ENCODE measurements at regions not wholly inside any gene's neighbourhood (a gene's known extent, or its start where the extent isn't known, plus 50 kb on each side); places are given as distances from the start of the nearest gene placed in this dataset.

DNA sequence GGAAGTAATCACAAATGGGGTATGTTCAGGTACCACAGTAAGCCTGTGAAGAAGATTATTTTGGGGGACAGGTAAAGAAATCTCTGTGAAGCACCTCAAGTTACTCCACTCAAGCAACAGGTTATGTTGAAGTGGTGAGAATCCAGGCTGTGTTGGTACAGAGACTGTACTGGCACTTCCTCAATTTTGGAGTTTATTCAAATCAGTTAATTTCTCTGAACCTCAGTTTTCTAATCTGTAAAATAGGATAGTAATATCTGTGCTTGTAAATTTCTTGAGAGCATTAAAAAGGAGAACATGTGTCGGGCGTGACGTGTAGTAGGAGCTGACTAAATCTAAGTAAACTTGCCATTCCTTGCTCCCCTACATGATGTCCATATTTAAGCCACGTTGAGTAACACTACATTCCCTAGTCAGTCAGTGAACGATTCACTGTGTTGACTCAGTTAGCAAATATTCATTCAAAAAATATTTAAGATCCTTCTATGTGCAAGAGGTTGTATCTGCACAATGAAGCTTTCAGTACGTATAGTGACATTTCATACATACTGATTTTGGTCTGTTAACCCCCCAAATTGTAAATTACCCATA lies 504.2 kb downstream of the ZEB2 start:
- H3K36me3 Mint-ChIP-seq (ENCODE audit: low read depth): peaks cover 7% of the 10 kb centered on the region
- TF ChIP-seq, protein P1, sequence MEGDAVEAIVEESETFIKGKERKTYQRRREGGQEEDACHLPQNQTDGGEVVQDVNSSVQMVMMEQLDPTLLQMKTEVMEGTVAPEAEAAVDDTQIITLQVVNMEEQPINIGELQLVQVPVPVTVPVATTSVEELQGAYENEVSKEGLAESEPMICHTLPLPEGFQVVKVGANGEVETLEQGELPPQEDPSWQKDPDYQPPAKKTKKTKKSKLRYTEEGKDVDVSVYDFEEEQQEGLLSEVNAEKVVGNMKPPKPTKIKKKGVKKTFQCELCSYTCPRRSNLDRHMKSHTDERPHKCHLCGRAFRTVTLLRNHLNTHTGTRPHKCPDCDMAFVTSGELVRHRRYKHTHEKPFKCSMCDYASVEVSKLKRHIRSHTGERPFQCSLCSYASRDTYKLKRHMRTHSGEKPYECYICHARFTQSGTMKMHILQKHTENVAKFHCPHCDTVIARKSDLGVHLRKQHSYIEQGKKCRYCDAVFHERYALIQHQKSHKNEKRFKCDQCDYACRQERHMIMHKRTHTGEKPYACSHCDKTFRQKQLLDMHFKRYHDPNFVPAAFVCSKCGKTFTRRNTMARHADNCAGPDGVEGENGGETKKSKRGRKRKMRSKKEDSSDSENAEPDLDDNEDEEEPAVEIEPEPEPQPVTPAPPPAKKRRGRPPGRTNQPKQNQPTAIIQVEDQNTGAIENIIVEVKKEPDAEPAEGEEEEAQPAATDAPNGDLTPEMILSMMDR (IDR thresholded peaks at IDR 0.05): no peak
- peaks cover 20% of the 10 kb centered on the region for H3K4me1 Mint-ChIP-seq
- no peak overlapping the region for H3K27ac Mint-ChIP-seq
- H3K27me3 Mint-ChIP-seq (ENCODE audit: low read depth, poor library complexity): no peaks in the 10 kb centered on the region
- no peak for DNase-seq
- no peak overlapping the region for H3K4me3 Mint-ChIP-seq
- H3K9me3 Mint-ChIP-seq: peaks cover 3% of the 10 kb centered on the region

DNA sequence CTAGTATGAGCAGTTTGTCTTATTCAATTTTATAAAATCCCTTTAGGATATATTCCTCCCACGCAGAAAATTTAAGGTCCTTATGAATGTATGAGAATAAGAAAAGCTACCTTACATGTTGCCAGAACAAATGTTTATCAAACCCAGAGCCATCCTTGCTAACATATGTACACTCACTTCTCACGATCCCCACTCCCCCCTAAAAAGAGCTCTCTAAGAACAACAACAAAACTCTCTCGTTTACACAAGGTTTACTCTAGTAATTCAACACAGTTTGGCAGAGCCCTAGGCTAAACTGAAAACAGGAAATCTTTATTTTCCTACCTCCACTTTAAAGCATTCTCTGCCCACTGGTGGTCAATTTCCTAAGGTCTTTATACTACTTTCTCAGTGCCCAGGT lies 504.9 kb downstream of the ZEB2 start:
- TF ChIP-seq, protein P1 (IDR thresholded peaks at IDR 0.05): no peak
- no peak overlapping the region for H3K4me3 Mint-ChIP-seq
- no peaks in the 10 kb centered on the region for H3K9me3 Mint-ChIP-seq
- peaks cover 5% of the 10 kb centered on the region for H3K36me3 Mint-ChIP-seq (ENCODE audit: low read depth)
- no peak for DNase-seq
- H3K27ac Mint-ChIP-seq: peak overlapping the region; percentile 66
- H3K27me3 Mint-ChIP-seq (ENCODE audit: low read depth, poor library complexity): no peaks in the 10 kb centered on the region
- peaks cover 19% of the 10 kb centered on the region for H3K4me1 Mint-ChIP-seq

DNA sequence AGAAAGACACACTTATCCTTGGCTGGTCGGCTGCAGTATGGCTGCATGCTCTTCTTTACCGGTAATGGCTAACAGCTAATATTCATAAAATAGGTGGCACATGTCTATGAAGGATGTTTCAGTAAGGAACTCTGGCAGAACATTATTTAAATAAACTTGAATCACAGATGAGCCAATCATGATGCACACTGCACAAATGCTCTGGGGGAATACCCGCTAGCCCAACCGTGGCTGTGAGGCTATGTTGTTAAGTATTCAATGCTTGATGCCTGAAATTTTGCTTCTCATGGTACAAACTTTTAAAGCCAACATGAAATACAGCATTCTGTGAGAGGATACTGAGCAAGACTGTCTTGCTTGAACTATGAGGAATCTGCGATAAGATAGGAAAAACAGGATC lies 505.8 kb downstream of the ZEB2 start:
- TF ChIP-seq, protein P1 (IDR thresholded peaks at IDR 0.05): no peak
- Mint-ChIP-seq H3K4me3 (no peak overlapping the region), H3K9me3 (no peaks in the 10 kb centered on the region), H3K27me3 (ENCODE audit: low read depth, poor library complexity) (no peaks in the 10 kb centered on the region), H3K4me1 (peaks cover 14% of the 10 kb centered on the region), H3K27ac (no peak overlapping the region), H3K36me3 (ENCODE audit: low read depth) (peaks cover 2% of the 10 kb centered on the region)
- DNase-seq: no peak

DNA sequence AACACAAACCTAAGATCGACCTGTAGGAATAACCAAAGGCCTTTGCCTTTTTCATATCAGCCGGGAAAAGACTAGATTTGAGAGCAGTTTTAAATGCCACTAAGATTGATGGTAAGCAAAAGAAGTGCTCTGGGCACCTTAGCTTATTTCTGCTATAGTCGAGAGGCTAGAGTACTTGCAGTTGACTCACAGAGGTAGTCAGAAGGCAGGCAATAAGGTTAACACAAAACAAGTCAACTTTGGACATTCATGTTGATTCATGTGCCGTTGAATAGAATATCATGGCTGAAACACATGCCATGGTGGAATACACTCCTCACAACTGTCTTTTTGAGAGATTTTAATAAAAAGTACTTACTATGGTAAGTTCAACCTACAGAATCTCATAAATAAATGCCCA lies 507.6 kb downstream of the ZEB2 start:
- H3K27ac Mint-ChIP-seq: no peak overlapping the region
- TF ChIP-seq, protein P1 (IDR thresholded peaks at IDR 0.05): no peak
- no peak overlapping the region for H3K4me3 Mint-ChIP-seq
- H3K36me3 Mint-ChIP-seq (ENCODE audit: low read depth): peaks cover 4% of the 10 kb centered on the region
- no peaks in the 10 kb centered on the region for H3K27me3 Mint-ChIP-seq (ENCODE audit: low read depth, poor library complexity)
- H3K4me1 Mint-ChIP-seq: peaks cover 18% of the 10 kb centered on the region
- H3K9me3 Mint-ChIP-seq: no peaks in the 10 kb centered on the region
- DNase-seq: no peak

DNA sequence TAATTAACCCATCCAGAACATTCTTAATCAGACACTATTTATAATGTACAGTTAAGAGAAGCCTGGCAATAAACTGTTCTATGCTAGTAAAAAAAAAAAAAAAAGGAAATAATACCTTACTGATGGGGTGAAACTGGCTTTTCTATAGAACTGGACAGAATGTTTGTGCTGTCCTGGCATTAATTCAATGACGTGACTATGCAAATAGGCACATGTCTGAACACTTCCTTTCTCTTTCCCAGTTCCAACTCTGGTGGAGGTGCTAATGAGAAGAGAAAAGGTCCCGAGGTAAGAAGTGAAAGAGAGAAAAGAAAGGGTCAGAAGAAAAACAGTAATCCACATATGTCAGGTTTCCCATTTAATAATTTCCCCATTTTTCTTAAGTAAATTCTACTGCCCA lies 508.4 kb downstream of the ZEB2 start:
- H3K27ac Mint-ChIP-seq: no peak overlapping the region
- peaks cover 18% of the 10 kb centered on the region for H3K4me1 Mint-ChIP-seq
- peaks cover 4% of the 10 kb centered on the region for H3K36me3 Mint-ChIP-seq (ENCODE audit: low read depth)
- H3K27me3 Mint-ChIP-seq (ENCODE audit: low read depth, poor library complexity): no peaks in the 10 kb centered on the region
- H3K9me3 Mint-ChIP-seq: no peaks in the 10 kb centered on the region
- DNase-seq: no peak
- TF ChIP-seq, protein P1 (IDR thresholded peaks at IDR 0.05): no peak
- H3K4me3 Mint-ChIP-seq: no peak overlapping the region

DNA sequence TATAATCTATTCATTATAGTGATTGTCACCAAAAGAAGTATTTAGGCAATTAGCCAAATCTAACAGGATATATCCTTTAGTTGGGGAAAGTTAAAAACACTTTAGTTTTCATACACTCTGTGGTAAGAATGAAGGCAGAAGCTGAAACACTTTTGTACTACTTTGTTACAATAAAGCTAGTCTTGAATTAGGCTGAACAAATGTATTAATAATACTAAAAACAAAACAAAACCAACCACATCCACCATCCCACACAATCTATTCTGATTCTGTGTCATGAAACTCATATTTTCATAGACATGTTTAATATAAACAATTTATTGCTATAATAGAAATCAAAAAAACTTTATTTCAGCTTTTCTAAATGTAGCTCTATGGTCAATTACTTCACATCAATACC lies 508.8 kb downstream of the ZEB2 start:
- H3K9me3 Mint-ChIP-seq: no peaks in the 10 kb centered on the region
- TF ChIP-seq, protein P1 (IDR thresholded peaks at IDR 0.05): no peak
- peaks cover under 1% of the 10 kb centered on the region for H3K27me3 Mint-ChIP-seq (ENCODE audit: low read depth, poor library complexity)
- DNase-seq: no peak
- H3K27ac Mint-ChIP-seq: no peak overlapping the region
- peaks cover 18% of the 10 kb centered on the region for H3K4me1 Mint-ChIP-seq
- H3K36me3 Mint-ChIP-seq (ENCODE audit: low read depth): peaks cover 4% of the 10 kb centered on the region
- no peak overlapping the region for H3K4me3 Mint-ChIP-seq
